ENCODE measurements at regions not wholly inside any gene's neighbourhood (a gene's known extent, or its start where the extent isn't known, plus 50 kb on each side); places are given as distances from the start of the nearest gene placed in this dataset.

GRCh38 chr2:18170642-18171041 is 292.2 kb downstream of the KCNS3 start:
- no peak overlapping the region for H3K4me3 ChIP-seq (ENCODE audit: low read depth, low read length)

GRCh38 chr2:18169893-18170175 is 291.4 kb downstream of the KCNS3 start:
- H3K4me3 ChIP-seq (ENCODE audit: low read depth, low read length), result no peak overlapping the region
- TF ChIP-seq CTCF (IDR thresholded peaks at IDR 0.05; ENCODE audit: low read depth, low read length), result no peak

More at GRCh38 chr2:18170642-18171041, 292.2 kb downstream of the KCNS3 start:
- no peak for TF ChIP-seq CTCF (IDR thresholded peaks at IDR 0.05; ENCODE audit: low read depth, low read length)

GRCh38 chr2:18169121-18169892 is 290.8 kb downstream of the KCNS3 start:
- H3K4me3 ChIP-seq (ENCODE audit: low read depth, low read length), result no peak overlapping the region
- no peak for TF ChIP-seq CTCF (IDR thresholded peaks at IDR 0.05; ENCODE audit: low read depth, low read length)

- TF ChIP-seq CTCF (IDR thresholded peaks at IDR 0.05; ENCODE audit: low read depth, low read length), result no peak
These were observed 289.4 kb downstream of the KCNS3 start for GRCh38 chr2:18167871-18168270.

GRCh38 chr2:18161681-18162080 is 283.2 kb downstream of the KCNS3 start:
- H3K4me3 ChIP-seq (ENCODE audit: low read depth, low read length), result no peak overlapping the region
- TF ChIP-seq CTCF (IDR thresholded peaks at IDR 0.05; ENCODE audit: low read depth, low read length), result no peak

More at GRCh38 chr2:18167871-18168270, 289.4 kb downstream of the KCNS3 start:
- peak overlapping the region; percentile 23; the same call in 1 of the 2 replicates for H3K4me3 ChIP-seq (ENCODE audit: low read depth, low read length)

- TF ChIP-seq CTCF (IDR thresholded peaks at IDR 0.05; ENCODE audit: low read depth, low read length), result no peak
These were observed 281.4 kb downstream of the KCNS3 start for GRCh38 chr2:18159896-18160295.

GRCh38 chr2:18156421-18156820 is 278.0 kb downstream of the KCNS3 start:
- TF ChIP-seq CTCF (IDR thresholded peaks at IDR 0.05; ENCODE audit: low read depth, low read length), result no peak

More at GRCh38 chr2:18159896-18160295, 281.4 kb downstream of the KCNS3 start:
- H3K4me3 ChIP-seq (ENCODE audit: low read depth, low read length), result no peak overlapping the region

More at GRCh38 chr2:18156421-18156820, 278.0 kb downstream of the KCNS3 start:
- no peak overlapping the region for H3K4me3 ChIP-seq (ENCODE audit: low read depth, low read length)
